HCT116 (cell line): ENCODE measurements at regions not wholly inside any gene's neighbourhood (a gene's known extent, or its start where the extent isn't known, plus 50 kb on each side); places are given as distances from the start of the nearest gene placed in this dataset.

Source experiments
- CEBPB ChIP-seq: IDR thresholded peaks from 2 replicates; pipeline ENCODE4 v1.6.1; 2012; ENCODE audit warnings: low read depth
- EZH2 ChIP-seq: fragments of 200-600 bp; sonication (generic); IDR thresholded peaks from 2 replicates; pipeline ENCODE4 v1.6.1; 2017; ENCODE audit warnings: antibody characterized with exemption, mixed run types
- POLR2A ChIP-seq: IDR thresholded peaks from 2 replicates; pipeline ENCODE4 v1.7.0; 2011; ENCODE audit warnings: borderline replicate concordance; ENCODE audit not compliant: insufficient read depth, insufficient read length; ENCODE audit errors: extremely low read depth
- POLR2AphosphoS5 ChIP-seq: IDR thresholded peaks from 2 replicates; pipeline ENCODE4 v1.6.1; 2011; ENCODE audit warnings: mild to moderate bottlenecking, low read depth, low read length, moderate library complexity
- SIN3A ChIP-seq: IDR thresholded peaks from 2 replicates; pipeline ENCODE4 v1.6.1; 2012; ENCODE audit warnings: low read depth
- SP1 ChIP-seq: IDR thresholded peaks from 2 replicates; pipeline ENCODE4 v1.6.1; 2012; ENCODE audit warnings: low read depth
- TF ChIP-seq, protein P1 (sequence below), 3 experiments: fragments of 200-600 bp in 1 of 3; sonication (generic) in 1 of 3; IDR thresholded peaks in 2 of 3; conservative IDR thresholded peaks in 1 of 3; 2 replicates each; pipeline ENCODE4 v1.5.1; 2012 to 2017; ENCODE audit warnings: low read depth in 2 of 3, low read length in 2 of 3, antibody characterized with exemption in 1 of 3, borderline replicate concordance in 1 of 3, control low read depth in 1 of 3, mild to moderate bottlenecking in 1 of 3, mixed read lengths in 1 of 3, mixed run types in 1 of 3, moderate library complexity in 1 of 3; ENCODE audit not compliant: insufficient read depth in 1 of 3
- TF ChIP-seq, protein P2 (sequence below): IDR thresholded peaks from 2 replicates; pipeline ENCODE4 v1.6.1; 2012

DNA sequence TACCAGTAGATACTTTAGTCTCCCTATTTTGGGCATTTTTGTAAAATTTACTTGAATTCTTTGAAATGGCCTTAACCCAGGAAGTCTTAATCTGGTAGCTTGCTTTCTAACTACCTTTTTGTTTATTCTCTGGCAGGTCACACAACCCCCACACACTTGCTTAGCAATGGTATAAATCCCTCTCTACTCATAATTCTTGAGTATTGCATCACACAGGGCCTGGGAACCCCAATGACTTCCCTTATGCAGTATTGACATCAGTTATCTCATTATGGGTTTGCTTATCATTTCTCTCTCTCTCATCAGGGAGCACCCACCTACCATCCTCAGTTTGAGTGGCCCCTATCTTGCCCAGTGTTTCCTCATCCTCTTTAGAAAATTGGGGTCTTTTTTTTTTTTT lies 207.1 kb downstream of the KCNS3 start:
- TF ChIP-seq, protein P1, sequence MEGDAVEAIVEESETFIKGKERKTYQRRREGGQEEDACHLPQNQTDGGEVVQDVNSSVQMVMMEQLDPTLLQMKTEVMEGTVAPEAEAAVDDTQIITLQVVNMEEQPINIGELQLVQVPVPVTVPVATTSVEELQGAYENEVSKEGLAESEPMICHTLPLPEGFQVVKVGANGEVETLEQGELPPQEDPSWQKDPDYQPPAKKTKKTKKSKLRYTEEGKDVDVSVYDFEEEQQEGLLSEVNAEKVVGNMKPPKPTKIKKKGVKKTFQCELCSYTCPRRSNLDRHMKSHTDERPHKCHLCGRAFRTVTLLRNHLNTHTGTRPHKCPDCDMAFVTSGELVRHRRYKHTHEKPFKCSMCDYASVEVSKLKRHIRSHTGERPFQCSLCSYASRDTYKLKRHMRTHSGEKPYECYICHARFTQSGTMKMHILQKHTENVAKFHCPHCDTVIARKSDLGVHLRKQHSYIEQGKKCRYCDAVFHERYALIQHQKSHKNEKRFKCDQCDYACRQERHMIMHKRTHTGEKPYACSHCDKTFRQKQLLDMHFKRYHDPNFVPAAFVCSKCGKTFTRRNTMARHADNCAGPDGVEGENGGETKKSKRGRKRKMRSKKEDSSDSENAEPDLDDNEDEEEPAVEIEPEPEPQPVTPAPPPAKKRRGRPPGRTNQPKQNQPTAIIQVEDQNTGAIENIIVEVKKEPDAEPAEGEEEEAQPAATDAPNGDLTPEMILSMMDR (IDR thresholded peaks at IDR 0.05 in 2 of 3, conservative IDR thresholded peaks at IDR 0.05 in 1 of 3; ENCODE audit: borderline replicate concordance in 1 of 3, insufficient read depth in 1 of 3, low read depth in 2 of 3, low read length in 2 of 3): no peak
- TF ChIP-seq CEBPB: no peak
- TF ChIP-seq SP1: no peak
- TF ChIP-seq POLR2AphosphoS5: no peak
- TF ChIP-seq SIN3A: no peak
- TF ChIP-seq, protein P2, sequence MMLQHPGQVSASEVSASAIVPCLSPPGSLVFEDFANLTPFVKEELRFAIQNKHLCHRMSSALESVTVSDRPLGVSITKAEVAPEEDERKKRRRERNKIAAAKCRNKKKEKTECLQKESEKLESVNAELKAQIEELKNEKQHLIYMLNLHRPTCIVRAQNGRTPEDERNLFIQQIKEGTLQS: no peak
- TF ChIP-seq EZH2: no peak
- TF ChIP-seq POLR2A: no peak
